ENCODE measurements at regions not wholly inside any gene's neighbourhood (a gene's known extent, or its start where the extent isn't known, plus 50 kb on each side); places are given as distances from the start of the nearest gene placed in this dataset.

GRCh38 chr10:118216571-118217170 lies 125.5 kb downstream of the FAM204A start:
- Histone ChIP-seq H3K4me2 (no peak overlapping the region), H3K9me3 (no peaks in the 10 kb centered on the region), H3K9ac (no peak overlapping the region), H3K27me3 (no peaks in the 10 kb centered on the region), H3K27ac (no peak overlapping the region), H3K36me3 (no peaks in the 10 kb centered on the region), H4K20me1 (no peaks in the 10 kb centered on the region), H3K4me1 (peaks cover 26% of the 10 kb centered on the region), H3K4me3 (no peak overlapping the region)
- no peak for TF ChIP-seq Cebpa-rat (IDR thresholded peaks at IDR 0.05)

DNA sequence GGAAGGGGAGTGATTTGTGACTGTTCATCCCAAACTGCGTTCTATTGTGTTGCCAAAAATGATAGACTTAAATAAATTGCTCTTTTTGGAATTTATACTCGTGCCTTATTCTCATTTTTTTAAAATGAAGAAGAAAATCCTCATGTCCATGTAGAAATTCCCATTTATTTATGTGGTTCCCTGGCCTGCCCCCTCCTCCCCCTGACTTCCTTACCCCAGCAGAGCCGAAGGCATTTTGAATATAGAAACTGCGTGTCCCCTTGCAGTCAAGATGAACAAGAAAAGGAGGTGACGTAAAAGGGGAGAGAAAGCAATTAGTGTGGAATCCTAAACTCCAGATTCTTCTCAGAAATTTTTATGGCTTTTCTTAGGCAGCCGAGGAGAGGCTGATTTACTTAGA lies 126.1 kb downstream of the FAM204A start:
- TF ChIP-seq Cebpa-rat (IDR thresholded peaks at IDR 0.05) = no peak
- Histone ChIP-seq H3K9ac (no peak overlapping the region), H4K20me1 (no peaks in the 10 kb centered on the region)

DNA sequence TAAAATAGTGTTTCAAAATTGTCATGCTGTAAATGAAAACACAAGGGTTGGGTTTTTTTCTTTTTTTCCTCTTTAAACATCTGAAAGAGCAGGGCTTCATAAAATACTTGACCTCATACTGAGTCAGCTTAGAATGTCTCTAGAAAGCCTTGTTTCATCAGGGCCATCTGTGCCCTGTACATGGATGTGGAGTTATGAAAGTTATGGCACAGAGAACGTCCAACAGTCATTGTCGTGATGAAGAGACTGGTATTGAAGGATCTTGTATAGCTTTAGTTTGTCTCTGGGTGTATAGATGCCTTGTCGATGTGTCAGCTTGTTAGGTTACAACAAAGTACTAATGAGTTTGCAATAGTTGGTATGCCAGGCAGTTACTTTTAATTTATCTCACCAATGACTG lies 127.3 kb downstream of the FAM204A start:
- H3K9me3 ChIP-seq = no peaks in the 10 kb centered on the region
- H3K36me3 ChIP-seq = no peaks in the 10 kb centered on the region
- peaks cover 26% of the 10 kb centered on the region for H3K4me1 ChIP-seq
- no peak overlapping the region for H3K4me2 ChIP-seq
- no peak overlapping the region for H3K9ac ChIP-seq
- no peaks in the 10 kb centered on the region for H4K20me1 ChIP-seq
- H3K27ac ChIP-seq = no peak overlapping the region
- H3K27me3 ChIP-seq = no peaks in the 10 kb centered on the region
- H3K4me3 ChIP-seq = no peak overlapping the region
- TF ChIP-seq Cebpa-rat (IDR thresholded peaks at IDR 0.05) = no peak

More for the DNA sequence above, 126.1 kb downstream of the FAM204A start:
- Histone ChIP-seq H3K4me2 (no peak overlapping the region), H3K27me3 (no peaks in the 10 kb centered on the region), H3K4me3 (no peak overlapping the region), H3K36me3 (no peaks in the 10 kb centered on the region), H3K4me1 (peaks cover 26% of the 10 kb centered on the region), H3K27ac (no peak overlapping the region), H3K9me3 (no peaks in the 10 kb centered on the region)

- no peaks in the 10 kb centered on the region for H3K9me3 ChIP-seq
- H3K27ac ChIP-seq = peak overlapping the region; percentile 31; the same call in 1 of the 2 replicates
- no peaks in the 10 kb centered on the region for H3K27me3 ChIP-seq
- no peaks in the 10 kb centered on the region for H4K20me1 ChIP-seq
- no peak overlapping the region for H3K9ac ChIP-seq
- no peaks in the 10 kb centered on the region for H3K36me3 ChIP-seq
- H3K4me1 ChIP-seq = peaks cover 26% of the 10 kb centered on the region
- H3K4me3 ChIP-seq = no peak overlapping the region
- no peak for TF ChIP-seq Cebpa-rat (IDR thresholded peaks at IDR 0.05)
- H3K4me2 ChIP-seq = peak overlapping the region; percentile 75
These were observed 128.7 kb downstream of the FAM204A start for GRCh38 chr10:118213436-118213835.

GRCh38 chr10:118210276-118210675 lies 131.8 kb downstream of the FAM204A start:
- H3K36me3 ChIP-seq = no peaks in the 10 kb centered on the region
- H3K27me3 ChIP-seq = no peaks in the 10 kb centered on the region
- H3K27ac ChIP-seq = no peak overlapping the region
- no peak overlapping the region for H3K4me2 ChIP-seq
- TF ChIP-seq Cebpa-rat (IDR thresholded peaks at IDR 0.05) = no peak
- no peak overlapping the region for H3K9ac ChIP-seq
- H3K9me3 ChIP-seq = no peaks in the 10 kb centered on the region
- H4K20me1 ChIP-seq = no peaks in the 10 kb centered on the region
- no peak overlapping the region for H3K4me3 ChIP-seq
- H3K4me1 ChIP-seq = peaks cover 33% of the 10 kb centered on the region

DNA sequence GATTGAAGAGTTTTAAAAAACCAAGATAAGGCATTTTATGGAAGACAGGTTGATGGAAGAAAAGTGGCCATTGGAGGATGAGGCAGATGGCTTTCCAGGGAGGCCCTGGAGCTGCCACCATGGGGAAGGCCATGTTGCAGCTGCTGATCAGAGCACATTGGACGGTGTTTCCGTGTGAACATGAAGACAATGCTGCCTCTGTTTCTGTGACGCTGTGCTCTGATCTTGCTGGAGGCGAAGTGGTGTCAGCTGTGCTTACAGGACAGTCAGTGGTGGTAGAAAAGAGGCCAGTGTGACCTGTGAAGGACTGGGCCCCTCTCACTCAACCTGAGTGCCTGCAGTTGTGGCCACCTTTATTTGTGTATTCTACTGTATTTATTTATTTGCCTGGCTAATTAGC lies 132.9 kb downstream of the FAM204A start:
- no peaks in the 10 kb centered on the region for H3K27me3 ChIP-seq
- H3K27ac ChIP-seq = no peak overlapping the region
- H3K4me3 ChIP-seq = no peak overlapping the region
- peaks cover 27% of the 10 kb centered on the region for H3K4me1 ChIP-seq
- no peak overlapping the region for H3K4me2 ChIP-seq
- no peak for TF ChIP-seq Cebpa-rat (IDR thresholded peaks at IDR 0.05)
- H4K20me1 ChIP-seq = no peaks in the 10 kb centered on the region
- H3K9ac ChIP-seq = no peak overlapping the region
- no peaks in the 10 kb centered on the region for H3K36me3 ChIP-seq
- H3K9me3 ChIP-seq = no peaks in the 10 kb centered on the region

- Histone ChIP-seq H3K36me3 (no peaks in the 10 kb centered on the region), H3K4me2 (no peak overlapping the region), H3K27me3 (no peaks in the 10 kb centered on the region), H3K4me3 (no peak overlapping the region), H3K9ac (no peak overlapping the region), H3K27ac (no peak overlapping the region), H3K9me3 (no peaks in the 10 kb centered on the region), H3K4me1 (peaks cover 22% of the 10 kb centered on the region), H4K20me1 (no peaks in the 10 kb centered on the region)
- no peak for TF ChIP-seq Cebpa-rat (IDR thresholded peaks at IDR 0.05)
These were observed 134.6 kb downstream of the FAM204A start for GRCh38 chr10:118207470-118208007.

DNA sequence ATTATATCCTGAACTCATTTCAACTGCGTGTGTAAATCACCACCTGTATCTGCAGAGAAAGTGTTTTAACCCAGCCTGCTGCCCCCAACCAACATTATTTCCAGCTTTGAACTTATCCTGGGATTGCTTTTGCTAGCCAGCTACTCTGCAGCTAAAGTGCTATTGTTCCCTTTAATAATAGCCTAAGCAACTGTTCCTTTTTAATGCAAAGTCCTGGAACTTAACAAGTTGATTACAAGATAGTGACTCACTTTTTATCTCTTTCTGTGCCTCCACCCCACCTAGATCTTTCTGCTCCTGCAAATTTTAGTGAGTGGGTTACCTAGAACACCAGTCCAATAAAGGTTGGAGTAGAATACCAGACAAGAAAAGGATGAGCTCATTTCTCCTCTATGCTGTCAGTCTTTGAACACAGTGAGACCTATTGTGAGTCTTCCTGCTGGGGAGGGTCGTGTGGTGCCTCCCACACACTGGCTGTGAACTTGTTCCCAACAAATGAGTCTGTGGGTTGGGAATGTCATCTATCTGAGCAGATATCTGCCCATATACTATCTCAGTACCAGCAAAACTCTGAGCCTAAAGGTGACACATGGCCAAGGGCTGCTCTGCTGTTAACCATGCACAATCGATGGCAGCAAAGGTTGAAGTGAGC lies 137.7 kb downstream of the FAM204A start:
- Histone ChIP-seq H3K27ac (no peak overlapping the region), H3K4me2 (no peak overlapping the region), H3K9ac (no peak overlapping the region), H3K4me1 (peaks cover 18% of the 10 kb centered on the region), H4K20me1 (no peaks in the 10 kb centered on the region), H3K27me3 (no peaks in the 10 kb centered on the region), H3K9me3 (no peaks in the 10 kb centered on the region), H3K4me3 (no peak overlapping the region), H3K36me3 (no peaks in the 10 kb centered on the region)
- TF ChIP-seq Cebpa-rat (IDR thresholded peaks at IDR 0.05) = no peak

DNA sequence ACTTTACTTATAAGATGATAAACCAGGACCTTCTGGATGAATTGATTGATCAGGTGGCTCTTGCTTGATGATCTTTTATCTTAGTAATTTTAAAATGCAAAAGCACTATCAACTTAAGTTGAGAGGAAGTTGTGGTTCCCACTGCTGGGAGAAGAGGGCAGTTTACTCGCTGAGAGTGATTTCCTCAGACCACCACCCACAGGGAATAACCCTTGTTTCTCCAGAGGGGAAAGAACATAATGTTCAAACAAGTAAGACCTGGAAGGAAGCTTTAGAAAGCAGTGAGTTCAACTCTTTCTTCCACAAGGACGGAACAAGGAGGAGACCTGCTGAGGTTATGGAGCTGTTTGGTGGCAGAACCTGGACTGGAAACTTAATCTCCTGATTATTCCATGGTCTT lies 138.7 kb downstream of the FAM204A start:
- Histone ChIP-seq H3K9me3 (no peaks in the 10 kb centered on the region), H3K27ac (no peak overlapping the region), H4K20me1 (no peaks in the 10 kb centered on the region), H3K4me3 (no peak overlapping the region), H3K4me1 (peaks cover 18% of the 10 kb centered on the region), H3K36me3 (no peaks in the 10 kb centered on the region), H3K4me2 (peak overlapping the region; percentile 56), H3K9ac (no peak overlapping the region), H3K27me3 (no peaks in the 10 kb centered on the region)
- no peak for TF ChIP-seq Cebpa-rat (IDR thresholded peaks at IDR 0.05)

DNA sequence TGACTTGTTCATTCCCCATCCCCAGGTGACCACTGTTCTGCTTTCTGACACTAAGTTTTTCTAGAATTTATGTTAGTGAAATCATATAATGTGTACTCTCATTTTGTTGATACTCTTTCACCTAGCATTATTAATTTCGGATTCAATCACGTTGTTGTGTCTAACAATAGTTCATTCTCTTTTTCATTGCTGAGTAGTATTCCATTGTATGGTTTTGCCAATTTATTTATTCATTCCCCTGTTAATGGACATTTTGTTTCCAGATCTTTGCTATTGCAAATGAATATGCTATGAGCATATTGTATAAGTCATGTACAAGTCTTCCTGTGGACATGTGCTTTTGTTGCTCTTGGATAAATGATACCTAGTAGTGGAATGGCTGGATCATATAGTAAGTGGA lies 146.4 kb downstream of the FAM204A start:
- no peak for TF ChIP-seq Cebpa-rat (IDR thresholded peaks at IDR 0.05)
- no peak overlapping the region for H3K9ac ChIP-seq
- no peaks in the 10 kb centered on the region for H3K27me3 ChIP-seq
- H3K4me1 ChIP-seq = no peaks in the 10 kb centered on the region
- no peak overlapping the region for H3K27ac ChIP-seq
- H3K9me3 ChIP-seq = no peaks in the 10 kb centered on the region
- H3K4me3 ChIP-seq = no peak overlapping the region
- H3K36me3 ChIP-seq = no peaks in the 10 kb centered on the region
- H4K20me1 ChIP-seq = no peaks in the 10 kb centered on the region
- H3K4me2 ChIP-seq = no peak overlapping the region
